Liver (tissue), 8 donors: ENCODE measurements at regions not wholly inside any gene's neighbourhood (a gene's known extent, or its start where the extent isn't known, plus 50 kb on each side); places are given as distances from the start of the nearest gene placed in this dataset.

Source experiments
- DNase-seq: peaks from one replicate; pipeline ENCODE4 v3.0.0-alpha.2; 2017; ENCODE audit warnings: low spot score
- H3K27ac ChIP-seq, 2 donors: one replicate each; pipeline ENCODE4 v1.7.0; 2013; ENCODE audit warnings: inconsistent platforms in 2 of 2, low read length in 2 of 2, control low read depth in 1 of 2, low read depth in 1 of 2, mild to moderate bottlenecking in 1 of 2
- H3K27me3 ChIP-seq, 4 donors: one replicate each; pipeline versions ENCODE4 v1.6.1 to v1.7.0; 2013; ENCODE audit warnings: low read length in 3 of 4, inconsistent platforms in 1 of 4, mild to moderate bottlenecking in 1 of 4, moderate library complexity in 1 of 4; ENCODE audit not compliant: control insufficient read depth in 4 of 4, insufficient read depth in 4 of 4
- H3K36me3 ChIP-seq, 4 donors: one replicate each; pipeline versions ENCODE4 v1.6.1 to v1.7.0; 2013; ENCODE audit warnings: low read length in 3 of 4, mild to moderate bottlenecking in 3 of 4, low read depth in 1 of 4, moderate library complexity in 1 of 4; ENCODE audit not compliant: control insufficient read depth in 4 of 4, insufficient read depth in 3 of 4
- H3K4me1 ChIP-seq, 4 donors: one replicate each; pipeline versions ENCODE4 v1.6.1 to v1.7.0; 2013; ENCODE audit warnings: low read length in 3 of 4, mild to moderate bottlenecking in 3 of 4, moderate library complexity in 1 of 4; ENCODE audit not compliant: control insufficient read depth in 4 of 4, insufficient read depth in 4 of 4
- H3K4me3 ChIP-seq, 3 donors: one replicate each; pipeline versions ENCODE4 v1.6.1 to v1.7.0; 2013; ENCODE audit warnings: low read length in 3 of 3, control low read depth in 1 of 3, low read depth in 1 of 3, mild to moderate bottlenecking in 1 of 3
- H3K9ac ChIP-seq, 2 donors: one replicate each; pipeline ENCODE4 v1.7.0; 2013; ENCODE audit warnings: low read length in 2 of 2, mild to moderate bottlenecking in 2 of 2, moderate library complexity in 2 of 2, control low read depth in 1 of 2, low read depth in 1 of 2
- H3K9me3 ChIP-seq, 4 donors: one replicate each; pipeline versions ENCODE4 v1.6.1 to v1.7.0; 2013; ENCODE audit warnings: low read length in 3 of 4; ENCODE audit not compliant: control insufficient read depth in 4 of 4
- EGR1 ChIP-seq, 2 donors: IDR thresholded peaks; 2 replicates each; pipeline ENCODE4 v1.6.1; 2016 to 2018; ENCODE audit warnings: antibody characterized with exemption in 2 of 2, low read depth in 2 of 2
- FOXA1 ChIP-seq: IDR thresholded peaks from 2 replicates; pipeline ENCODE4 v1.6.1; 2016; ENCODE audit warnings: antibody characterized with exemption
- FOXA2 ChIP-seq: IDR thresholded peaks from 2 replicates; pipeline ENCODE4 v1.6.1; 2016; ENCODE audit warnings: antibody characterized with exemption
- GABPA ChIP-seq, 2 donors: IDR thresholded peaks in 1 of 2; conservative IDR thresholded peaks in 1 of 2; 2 replicates each; pipeline ENCODE4 v1.6.1; 2016; ENCODE audit warnings: antibody characterized with exemption in 2 of 2, mild to moderate bottlenecking in 1 of 2, moderate library complexity in 1 of 2
- HNF4A ChIP-seq, 2 donors: conservative IDR thresholded peaks; 2 replicates each; pipeline ENCODE4 v1.6.1; 2016; ENCODE audit warnings: antibody characterized with exemption in 2 of 2, mild to moderate bottlenecking in 2 of 2
- HNF4G ChIP-seq: IDR thresholded peaks from 2 replicates; pipeline ENCODE4 v1.6.1; 2016; ENCODE audit warnings: antibody characterized with exemption
- JUND ChIP-seq, 2 donors: IDR thresholded peaks; 2 replicates each; pipeline ENCODE4 v1.6.1; 2016; ENCODE audit warnings: antibody characterized with exemption in 2 of 2
- NR2F2 ChIP-seq: IDR thresholded peaks from 2 replicates; pipeline ENCODE4 v1.6.1; 2016; ENCODE audit warnings: antibody characterized with exemption
- RAD21 ChIP-seq, 2 donors: IDR thresholded peaks; 2 replicates each; pipeline ENCODE4 v1.6.1; 2016; ENCODE audit warnings: antibody characterized with exemption in 2 of 2, mild to moderate bottlenecking in 2 of 2
- RXRA ChIP-seq, 2 donors: IDR thresholded peaks; 2 replicates each; pipeline ENCODE4 v1.6.1; 2017 to 2018; ENCODE audit warnings: antibody characterized with exemption in 2 of 2, mild to moderate bottlenecking in 1 of 2
- SP1 ChIP-seq: IDR thresholded peaks from 2 replicates; pipeline ENCODE4 v1.6.1; 2018; ENCODE audit warnings: antibody characterized with exemption, mild to moderate bottlenecking
- TAF1 ChIP-seq: conservative IDR thresholded peaks from 2 replicates; pipeline ENCODE4 v1.6.1; 2016; ENCODE audit warnings: antibody characterized with exemption, mild to moderate bottlenecking
- YY1 ChIP-seq: IDR thresholded peaks from 2 replicates; pipeline ENCODE4 v1.6.1; 2016; ENCODE audit warnings: antibody characterized with exemption, mild to moderate bottlenecking
- WGBS: extraction: QIAGEN DNeasy Blood & Tissue Kit; methylation state at CpG from one replicate; pipeline ENCODE4 v1.1.7; 2013; 5-methylcytosine and 5-hydroxymethylcytosine counted together
- TF ChIP-seq, protein P1 (sequence below): IDR thresholded peaks from 2 replicates; pipeline ENCODE4 v1.6.1; 2016; ENCODE audit warnings: antibody characterized with exemption
- TF ChIP-seq, protein P2 (sequence below): IDR thresholded peaks from 2 replicates; pipeline ENCODE4 v1.6.1; 2016; ENCODE audit warnings: antibody characterized with exemption, mild to moderate bottlenecking
- TF ChIP-seq, protein P3 (sequence below): IDR thresholded peaks from 2 replicates; pipeline ENCODE4 v1.6.1; 2016; ENCODE audit warnings: antibody characterized with exemption
- TF ChIP-seq, protein P4 (sequence below): IDR thresholded peaks from 2 replicates; pipeline ENCODE4 v1.6.1; 2016; ENCODE audit warnings: antibody characterized with exemption
- TF ChIP-seq, protein P5 (sequence below): fragments of 150-350 bp; IDR thresholded peaks from 2 replicates; pipeline ENCODE4 v1.5.1; 2017; ENCODE audit warnings: improper control_type of control experiment, low read depth, low read length; ENCODE audit not compliant: missing input control
- donor health status: healthy.
- donor health status: healthy.
- donor health status: healthy.
- donor health status: healthy.
- donor health status: healthy.

DNA sequence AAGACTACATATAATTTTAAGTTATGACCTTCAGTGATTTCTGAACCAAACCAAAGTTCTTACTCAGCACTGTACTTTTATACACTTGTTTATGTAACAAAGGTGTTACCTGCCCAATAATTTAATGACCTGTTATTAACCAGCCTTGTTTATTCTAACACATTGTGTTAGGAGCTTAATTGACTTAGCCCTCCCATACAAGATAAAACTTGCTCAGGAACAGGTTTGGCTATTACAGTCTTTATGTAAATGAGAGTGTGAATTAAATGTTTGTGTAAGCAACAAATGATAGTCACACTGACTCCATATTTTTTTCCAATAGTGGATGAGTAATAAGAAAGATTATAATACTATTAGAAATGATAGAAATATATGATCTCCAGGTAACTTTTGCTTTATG is 51.8 kb upstream of the MYCBP2 start:
- H3K4me3 ChIP-seq, result no peak overlapping the region
- no peaks in the 10 kb centered on the region for H3K27me3 ChIP-seq
- H3K9me3 ChIP-seq, result no peaks in the 10 kb centered on the region
- H3K36me3 ChIP-seq, result no peaks in the 10 kb centered on the region
- H3K27ac ChIP-seq, result no peak overlapping the region
- DNase-seq, result no peak
- no peaks in the 10 kb centered on the region for H3K4me1 ChIP-seq
- TF ChIP-seq GABPA (IDR thresholded peaks at IDR 0.05 in 1 of 2, conservative IDR thresholded peaks at IDR 0.05 in 1 of 2) (no peak), YY1 (no peak), RAD21 (IDR thresholded peaks at IDR 0.05) (no peak), FOXA1 (no peak), RXRA (IDR thresholded peaks at IDR 0.05) (no peak)
- TF ChIP-seq, protein P1, sequence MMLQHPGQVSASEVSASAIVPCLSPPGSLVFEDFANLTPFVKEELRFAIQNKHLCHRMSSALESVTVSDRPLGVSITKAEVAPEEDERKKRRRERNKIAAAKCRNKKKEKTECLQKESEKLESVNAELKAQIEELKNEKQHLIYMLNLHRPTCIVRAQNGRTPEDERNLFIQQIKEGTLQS, result no peak
- TF ChIP-seq, protein P2, sequence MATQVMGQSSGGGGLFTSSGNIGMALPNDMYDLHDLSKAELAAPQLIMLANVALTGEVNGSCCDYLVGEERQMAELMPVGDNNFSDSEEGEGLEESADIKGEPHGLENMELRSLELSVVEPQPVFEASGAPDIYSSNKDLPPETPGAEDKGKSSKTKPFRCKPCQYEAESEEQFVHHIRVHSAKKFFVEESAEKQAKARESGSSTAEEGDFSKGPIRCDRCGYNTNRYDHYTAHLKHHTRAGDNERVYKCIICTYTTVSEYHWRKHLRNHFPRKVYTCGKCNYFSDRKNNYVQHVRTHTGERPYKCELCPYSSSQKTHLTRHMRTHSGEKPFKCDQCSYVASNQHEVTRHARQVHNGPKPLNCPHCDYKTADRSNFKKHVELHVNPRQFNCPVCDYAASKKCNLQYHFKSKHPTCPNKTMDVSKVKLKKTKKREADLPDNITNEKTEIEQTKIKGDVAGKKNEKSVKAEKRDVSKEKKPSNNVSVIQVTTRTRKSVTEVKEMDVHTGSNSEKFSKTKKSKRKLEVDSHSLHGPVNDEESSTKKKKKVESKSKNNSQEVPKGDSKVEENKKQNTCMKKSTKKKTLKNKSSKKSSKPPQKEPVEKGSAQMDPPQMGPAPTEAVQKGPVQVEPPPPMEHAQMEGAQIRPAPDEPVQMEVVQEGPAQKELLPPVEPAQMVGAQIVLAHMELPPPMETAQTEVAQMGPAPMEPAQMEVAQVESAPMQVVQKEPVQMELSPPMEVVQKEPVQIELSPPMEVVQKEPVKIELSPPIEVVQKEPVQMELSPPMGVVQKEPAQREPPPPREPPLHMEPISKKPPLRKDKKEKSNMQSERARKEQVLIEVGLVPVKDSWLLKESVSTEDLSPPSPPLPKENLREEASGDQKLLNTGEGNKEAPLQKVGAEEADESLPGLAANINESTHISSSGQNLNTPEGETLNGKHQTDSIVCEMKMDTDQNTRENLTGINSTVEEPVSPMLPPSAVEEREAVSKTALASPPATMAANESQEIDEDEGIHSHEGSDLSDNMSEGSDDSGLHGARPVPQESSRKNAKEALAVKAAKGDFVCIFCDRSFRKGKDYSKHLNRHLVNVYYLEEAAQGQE, result no peak
- TF ChIP-seq, protein P3, sequence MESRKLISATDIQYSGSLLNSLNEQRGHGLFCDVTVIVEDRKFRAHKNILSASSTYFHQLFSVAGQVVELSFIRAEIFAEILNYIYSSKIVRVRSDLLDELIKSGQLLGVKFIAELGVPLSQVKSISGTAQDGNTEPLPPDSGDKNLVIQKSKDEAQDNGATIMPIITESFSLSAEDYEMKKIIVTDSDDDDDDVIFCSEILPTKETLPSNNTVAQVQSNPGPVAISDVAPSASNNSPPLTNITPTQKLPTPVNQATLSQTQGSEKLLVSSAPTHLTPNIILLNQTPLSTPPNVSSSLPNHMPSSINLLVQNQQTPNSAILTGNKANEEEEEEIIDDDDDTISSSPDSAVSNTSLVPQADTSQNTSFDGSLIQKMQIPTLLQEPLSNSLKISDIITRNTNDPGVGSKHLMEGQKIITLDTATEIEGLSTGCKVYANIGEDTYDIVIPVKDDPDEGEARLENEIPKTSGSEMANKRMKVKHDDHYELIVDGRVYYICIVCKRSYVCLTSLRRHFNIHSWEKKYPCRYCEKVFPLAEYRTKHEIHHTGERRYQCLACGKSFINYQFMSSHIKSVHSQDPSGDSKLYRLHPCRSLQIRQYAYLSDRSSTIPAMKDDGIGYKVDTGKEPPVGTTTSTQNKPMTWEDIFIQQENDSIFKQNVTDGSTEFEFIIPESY, result no peak
- no peak overlapping the region for H3K9ac ChIP-seq

DNA sequence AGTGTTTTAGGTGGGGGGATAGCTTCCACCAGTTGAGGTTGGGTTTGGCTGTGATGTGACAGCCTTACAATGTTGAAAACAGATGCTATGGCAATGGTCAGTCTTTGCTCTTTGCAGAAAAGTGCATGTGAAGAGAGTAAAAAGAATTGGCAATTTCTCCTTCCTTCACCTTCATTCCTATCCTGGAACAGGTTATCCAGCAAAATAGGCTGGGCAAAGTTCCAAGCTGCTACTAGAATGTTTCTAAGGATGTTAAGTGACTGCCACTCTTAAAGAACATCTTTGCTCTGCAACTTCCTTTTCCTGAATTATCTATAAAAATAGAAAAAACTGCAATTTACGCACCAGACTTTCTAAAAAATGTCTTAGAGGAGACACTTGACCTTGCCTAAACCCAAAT is 50.1 kb upstream of the MYCBP2 start:
- no peaks in the 10 kb centered on the region for H3K27me3 ChIP-seq
- no peaks in the 10 kb centered on the region for H3K4me1 ChIP-seq
- H3K9me3 ChIP-seq, result no peaks in the 10 kb centered on the region
- no peaks in the 10 kb centered on the region for H3K36me3 ChIP-seq
- H3K9ac ChIP-seq, result no peak overlapping the region
- DNase-seq, result no peak
- H3K4me3 ChIP-seq, result no peak overlapping the region
- WGBS, result 57% methylated on average over 1 of the region's 1 CpG
- TF ChIP-seq, protein P2, result no peak
- TF ChIP-seq RXRA (IDR thresholded peaks at IDR 0.05), result no peak
- no peak for TF ChIP-seq EGR1 (IDR thresholded peaks at IDR 0.05; ENCODE audit: low read depth in 2 of 2)
- no peak for TF ChIP-seq SP1
- TF ChIP-seq, protein P4, sequence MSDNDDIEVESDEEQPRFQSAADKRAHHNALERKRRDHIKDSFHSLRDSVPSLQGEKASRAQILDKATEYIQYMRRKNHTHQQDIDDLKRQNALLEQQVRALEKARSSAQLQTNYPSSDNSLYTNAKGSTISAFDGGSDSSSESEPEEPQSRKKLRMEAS, result no peak
- no peak for TF ChIP-seq FOXA1
- TF ChIP-seq FOXA2, result no peak
- no peak for TF ChIP-seq HNF4G
- no peak for TF ChIP-seq JUND (IDR thresholded peaks at IDR 0.05)
- TF ChIP-seq YY1, result no peak
- TF ChIP-seq NR2F2, result no peak
- TF ChIP-seq HNF4A (conservative IDR thresholded peaks at IDR 0.05), result no peak
- no peak for TF ChIP-seq GABPA (IDR thresholded peaks at IDR 0.05 in 1 of 2, conservative IDR thresholded peaks at IDR 0.05 in 1 of 2)
- TF ChIP-seq, protein P5, sequence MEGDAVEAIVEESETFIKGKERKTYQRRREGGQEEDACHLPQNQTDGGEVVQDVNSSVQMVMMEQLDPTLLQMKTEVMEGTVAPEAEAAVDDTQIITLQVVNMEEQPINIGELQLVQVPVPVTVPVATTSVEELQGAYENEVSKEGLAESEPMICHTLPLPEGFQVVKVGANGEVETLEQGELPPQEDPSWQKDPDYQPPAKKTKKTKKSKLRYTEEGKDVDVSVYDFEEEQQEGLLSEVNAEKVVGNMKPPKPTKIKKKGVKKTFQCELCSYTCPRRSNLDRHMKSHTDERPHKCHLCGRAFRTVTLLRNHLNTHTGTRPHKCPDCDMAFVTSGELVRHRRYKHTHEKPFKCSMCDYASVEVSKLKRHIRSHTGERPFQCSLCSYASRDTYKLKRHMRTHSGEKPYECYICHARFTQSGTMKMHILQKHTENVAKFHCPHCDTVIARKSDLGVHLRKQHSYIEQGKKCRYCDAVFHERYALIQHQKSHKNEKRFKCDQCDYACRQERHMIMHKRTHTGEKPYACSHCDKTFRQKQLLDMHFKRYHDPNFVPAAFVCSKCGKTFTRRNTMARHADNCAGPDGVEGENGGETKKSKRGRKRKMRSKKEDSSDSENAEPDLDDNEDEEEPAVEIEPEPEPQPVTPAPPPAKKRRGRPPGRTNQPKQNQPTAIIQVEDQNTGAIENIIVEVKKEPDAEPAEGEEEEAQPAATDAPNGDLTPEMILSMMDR, result no peak
- TF ChIP-seq, protein P3, result no peak
- no peak for TF ChIP-seq TAF1
- no peak overlapping the region for H3K27ac ChIP-seq
